ENCODE measurements at regions not wholly inside any gene's neighbourhood (a gene's known extent, or its start where the extent isn't known, plus 50 kb on each side); places are given as distances from the start of the nearest gene placed in this dataset.

DNA sequence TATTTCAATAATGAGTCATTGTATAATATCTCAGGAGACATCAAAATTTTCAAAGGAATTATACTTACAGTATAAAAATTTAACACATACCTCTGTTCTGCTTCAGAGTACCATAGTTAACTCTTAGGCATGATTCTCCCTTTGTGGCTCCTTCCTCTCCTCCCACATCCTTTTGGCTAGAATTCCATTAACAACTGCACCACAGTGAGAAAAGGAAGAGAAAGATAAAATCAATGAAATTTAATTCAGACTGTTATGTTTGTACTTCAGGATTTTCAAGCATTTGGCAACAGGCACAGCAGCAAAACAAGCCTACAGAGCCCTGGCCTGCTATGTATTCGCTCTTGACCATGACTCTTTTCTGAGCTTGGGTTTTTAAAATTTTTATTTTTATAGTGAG is 57.2 kb upstream of the SGIP1 start:
- no peaks in the 10 kb centered on the region for H3K36me3 Mint-ChIP-seq
- H3K4me1 Mint-ChIP-seq, result no peaks in the 10 kb centered on the region
- no peak overlapping the region for H3K9ac ChIP-seq (ENCODE audit: insufficient read depth, low read length, poor library complexity, severe bottlenecking)
- TF ChIP-seq, protein P1, sequence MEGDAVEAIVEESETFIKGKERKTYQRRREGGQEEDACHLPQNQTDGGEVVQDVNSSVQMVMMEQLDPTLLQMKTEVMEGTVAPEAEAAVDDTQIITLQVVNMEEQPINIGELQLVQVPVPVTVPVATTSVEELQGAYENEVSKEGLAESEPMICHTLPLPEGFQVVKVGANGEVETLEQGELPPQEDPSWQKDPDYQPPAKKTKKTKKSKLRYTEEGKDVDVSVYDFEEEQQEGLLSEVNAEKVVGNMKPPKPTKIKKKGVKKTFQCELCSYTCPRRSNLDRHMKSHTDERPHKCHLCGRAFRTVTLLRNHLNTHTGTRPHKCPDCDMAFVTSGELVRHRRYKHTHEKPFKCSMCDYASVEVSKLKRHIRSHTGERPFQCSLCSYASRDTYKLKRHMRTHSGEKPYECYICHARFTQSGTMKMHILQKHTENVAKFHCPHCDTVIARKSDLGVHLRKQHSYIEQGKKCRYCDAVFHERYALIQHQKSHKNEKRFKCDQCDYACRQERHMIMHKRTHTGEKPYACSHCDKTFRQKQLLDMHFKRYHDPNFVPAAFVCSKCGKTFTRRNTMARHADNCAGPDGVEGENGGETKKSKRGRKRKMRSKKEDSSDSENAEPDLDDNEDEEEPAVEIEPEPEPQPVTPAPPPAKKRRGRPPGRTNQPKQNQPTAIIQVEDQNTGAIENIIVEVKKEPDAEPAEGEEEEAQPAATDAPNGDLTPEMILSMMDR (IDR thresholded peaks at IDR 0.05), result no peak
- no peaks in the 10 kb centered on the region for H3K4me1 ChIP-seq (ENCODE audit: control insufficient read depth in 1 of 2, insufficient read depth in 2 of 2, low read length in 2 of 2)
- no peak overlapping the region for H3K4me3 ChIP-seq (replicated peaks in 1 of 3; ENCODE audit: low read depth in 2 of 3, low read length in 3 of 3)
- WGBS (ENCODE audit: insufficient coverage), result no CpG with 5 or more reads among the region's 1 CpG
- no peaks in the 10 kb centered on the region for H3K27me3 ChIP-seq (ENCODE audit: control insufficient read depth in 2 of 2, insufficient read depth in 2 of 2, low read length in 2 of 2)
- intact Hi-C loops (cut with micrococcal nuclease), result no loop called here
- no peaks in the 10 kb centered on the region for H3K79me2 ChIP-seq (ENCODE audit: insufficient read depth, low read length)
- H3K9me3 ChIP-seq (replicated peaks in 1 of 2; ENCODE audit: control insufficient read depth in 1 of 2, insufficient read depth in 1 of 2, low read length in 2 of 2), result peaks cover 0 to 7% of the 10 kb centered on the region in 2 donors
- no peaks in the 10 kb centered on the region for H3K27me3 Mint-ChIP-seq (ENCODE audit: low read depth in 3 of 3)
- no peak overlapping the region for H2AFZ ChIP-seq (ENCODE audit: insufficient read depth, low read depth, low read length, poor library complexity, severe bottlenecking)
- no peaks in the 10 kb centered on the region for H3K36me3 ChIP-seq (replicated peaks in 1 of 2; ENCODE audit: control insufficient read depth in 1 of 2, insufficient read depth in 2 of 2, low read length in 2 of 2)
- H3K4me3 Mint-ChIP-seq, result no peak overlapping the region
- DNase-seq, result no peak
- H3K27ac Mint-ChIP-seq, result no peak overlapping the region
- H3K9me3 Mint-ChIP-seq, result peaks cover 2 to 15% (median 5%) of the 10 kb centered on the region in 7 donors
- H4K20me1 ChIP-seq (ENCODE audit: insufficient read depth, low read length), result no peaks in the 10 kb centered on the region
- H3K27ac ChIP-seq (ENCODE audit: low read depth in 1 of 2, low read length in 2 of 2), result no peak overlapping the region
- no peak overlapping the region for H3K4me2 ChIP-seq (replicated peaks; ENCODE audit: extremely low read depth, low read length, poor library complexity, severe bottlenecking)

DNA sequence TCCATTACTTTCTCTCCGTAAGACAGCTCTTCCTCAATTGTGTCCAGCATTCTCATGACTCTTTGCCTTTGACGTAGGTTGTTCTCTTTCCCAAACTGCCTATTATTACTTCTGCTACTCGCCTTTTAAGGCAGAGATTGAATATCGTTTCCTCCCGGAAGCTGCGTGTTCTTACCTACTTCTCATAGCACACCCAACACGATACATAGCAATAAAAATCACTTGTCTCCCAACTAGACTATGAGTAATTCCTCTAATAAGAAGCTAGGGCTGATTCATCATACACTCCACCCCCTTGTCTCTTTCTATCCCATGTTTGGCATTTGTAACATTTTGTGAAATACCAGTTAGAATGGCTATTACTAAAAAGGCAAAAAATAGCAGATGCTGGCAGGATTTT is 55.8 kb upstream of the SGIP1 start:
- Histone ChIP-seq H3K27ac (ENCODE audit: low read depth in 1 of 2, low read length in 2 of 2) (no peak overlapping the region), H4K20me1 (ENCODE audit: insufficient read depth, low read length) (no peaks in the 10 kb centered on the region), H3K9me3 (replicated peaks in 1 of 2; ENCODE audit: control insufficient read depth in 1 of 2, insufficient read depth in 1 of 2, low read length in 2 of 2) (peaks cover 0 to 7% of the 10 kb centered on the region in 2 donors), H3K36me3 (replicated peaks in 1 of 2; ENCODE audit: control insufficient read depth in 1 of 2, insufficient read depth in 2 of 2, low read length in 2 of 2) (no peaks in the 10 kb centered on the region), H3K27me3 (ENCODE audit: control insufficient read depth in 2 of 2, insufficient read depth in 2 of 2, low read length in 2 of 2) (no peaks in the 10 kb centered on the region), H3K4me3 (replicated peaks in 1 of 3; ENCODE audit: low read depth in 2 of 3, low read length in 3 of 3) (no peak overlapping the region), H3K79me2 (ENCODE audit: insufficient read depth, low read length) (no peaks in the 10 kb centered on the region), H2AFZ (ENCODE audit: insufficient read depth, low read depth, low read length, poor library complexity, severe bottlenecking) (no peak overlapping the region), H3K9ac (ENCODE audit: insufficient read depth, low read length, poor library complexity, severe bottlenecking) (no peak overlapping the region), H3K4me1 (ENCODE audit: control insufficient read depth in 1 of 2, insufficient read depth in 2 of 2, low read length in 2 of 2) (no peaks in the 10 kb centered on the region), H3K4me2 (replicated peaks; ENCODE audit: extremely low read depth, low read length, poor library complexity, severe bottlenecking) (no peak overlapping the region)
- Mint-ChIP-seq H3K36me3 (no peaks in the 10 kb centered on the region), H3K4me1 (no peaks in the 10 kb centered on the region), H3K9me3 (peaks cover 0 to 12% (median 5%) of the 10 kb centered on the region in 7 donors), H3K4me3 (no peak overlapping the region), H3K27me3 (ENCODE audit: low read depth in 3 of 3) (no peaks in the 10 kb centered on the region), H3K27ac (no peak overlapping the region)
- no peak for DNase-seq
- WGBS (ENCODE audit: insufficient coverage), result 96% methylated on average over 7 of the region's 7 CpGs
- TF ChIP-seq, protein P1 (IDR thresholded peaks at IDR 0.05), result no peak
- intact Hi-C loops (cut with micrococcal nuclease), result no loop called here
